Small intestine (tissue), 7 donors: ENCODE measurements at regions not wholly inside any gene's neighbourhood (a gene's known extent, or its start where the extent isn't known, plus 50 kb on each side); places are given as distances from the start of the nearest gene placed in this dataset.

ENCODE experiments used
- DNase-seq, 2 donors: peaks; one replicate each; pipeline versions ENCODE4 v3.0.0 to v3.0.0-alpha.2; 2013
- FAIRE-seq: peaks from 2 replicates; lab custom pipeline; 2012; peaks lifted over from hg19 to GRCh38; lab: Jason Lieb, UNC
- H3K27ac ChIP-seq, 3 donors: one replicate each; pipeline ENCODE4 v1.5.1; 2013; ENCODE audit warnings: low read length in 2 of 3, mild to moderate bottlenecking in 2 of 3, control low read depth in 1 of 3, inconsistent platforms in 1 of 3, low read depth in 1 of 3, moderate library complexity in 1 of 3
- H3K27me3 ChIP-seq, 3 donors: one replicate each; pipeline ENCODE4 v1.6.1; 2013; ENCODE audit warnings: low read length in 3 of 3, inconsistent platforms in 1 of 3; ENCODE audit not compliant: control insufficient read depth in 3 of 3, insufficient read depth in 3 of 3
- H3K36me3 ChIP-seq, 3 donors: one replicate each; pipeline ENCODE4 v1.6.1; 2013; ENCODE audit warnings: low read length in 3 of 3, inconsistent platforms in 1 of 3, low read depth in 1 of 3, mild to moderate bottlenecking in 1 of 3, moderate library complexity in 1 of 3; ENCODE audit not compliant: control insufficient read depth in 3 of 3, insufficient read depth in 2 of 3
- H3K4me1 ChIP-seq, 3 donors: one replicate each; pipeline ENCODE4 v1.6.1; 2013; ENCODE audit warnings: low read length in 2 of 3, inconsistent platforms in 1 of 3, low read depth in 1 of 3, mild to moderate bottlenecking in 1 of 3, moderate library complexity in 1 of 3; ENCODE audit not compliant: control insufficient read depth in 3 of 3, insufficient read depth in 2 of 3
- H3K4me3 ChIP-seq, 3 donors: one replicate each; pipeline ENCODE4 v1.5.1; 2013; ENCODE audit warnings: low read length in 3 of 3, control low read depth in 1 of 3, inconsistent platforms in 1 of 3, low read depth in 1 of 3, mild to moderate bottlenecking in 1 of 3, moderate library complexity in 1 of 3
- H3K9me3 ChIP-seq, 2 donors: one replicate each; pipeline ENCODE4 v1.6.1; 2013; ENCODE audit warnings: low read depth in 1 of 2, low read length in 1 of 2; ENCODE audit not compliant: control insufficient read depth in 2 of 2, insufficient read depth in 1 of 2
- whole genome bisulfite sequencing, 3 donors: extraction: QIAGEN DNeasy Blood & Tissue Kit; methylation state at CpG; one replicate each; pipeline ENCODE4 v1.1.7; 2013; 5-methylcytosine and 5-hydroxymethylcytosine counted together
- donor health status: healthy with polysubstance abuse.
- donor health status: control.
- donor health status: control.
- donor health status: Bipolar disorder and iron deficiency.
- donor health status: healthy.

DNA sequence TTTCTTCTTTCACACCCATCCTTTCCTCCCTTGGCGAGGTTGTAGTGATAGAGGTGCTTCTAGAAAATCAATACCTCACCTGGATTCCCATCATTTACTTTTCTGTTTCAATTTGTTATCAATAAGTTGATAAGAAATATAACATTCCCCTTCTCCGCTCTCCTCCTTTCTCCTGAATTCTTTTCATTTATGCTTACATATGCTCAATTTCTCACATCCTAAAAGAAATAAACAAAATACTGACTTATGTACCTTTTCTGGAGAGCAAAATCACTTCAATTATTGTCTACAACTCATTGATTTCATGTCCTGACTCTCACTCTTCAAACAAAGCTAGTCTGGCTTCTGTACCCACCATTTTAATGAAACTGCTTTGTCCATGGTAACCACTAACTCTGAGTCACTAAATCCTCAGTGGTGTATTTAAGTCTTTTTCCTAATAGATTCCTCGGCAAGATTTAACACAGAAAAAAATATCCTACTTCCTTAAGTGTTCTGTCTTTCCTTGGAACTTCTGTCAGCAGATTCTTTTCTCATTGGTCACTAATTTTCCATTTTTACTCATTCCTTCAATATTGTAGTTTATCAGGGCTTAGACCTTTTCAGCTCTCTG, 289.6 kb downstream of the RFPL4B start:
- no peak for DNase-seq
- Histone ChIP-seq H3K27me3 (no peaks in the 10 kb centered on the region), H3K4me1 (no peaks in the 10 kb centered on the region), H3K4me3 (no peak overlapping the region), H3K36me3 (no peaks in the 10 kb centered on the region), H3K9me3 (no peaks in the 10 kb centered on the region), H3K27ac (no peak overlapping the region)
- FAIRE-seq: no peak
- 29 to 62% (median 52%) methylated on average over 3 of the region's 3 CpGs for WGBS, 3 donors

DNA sequence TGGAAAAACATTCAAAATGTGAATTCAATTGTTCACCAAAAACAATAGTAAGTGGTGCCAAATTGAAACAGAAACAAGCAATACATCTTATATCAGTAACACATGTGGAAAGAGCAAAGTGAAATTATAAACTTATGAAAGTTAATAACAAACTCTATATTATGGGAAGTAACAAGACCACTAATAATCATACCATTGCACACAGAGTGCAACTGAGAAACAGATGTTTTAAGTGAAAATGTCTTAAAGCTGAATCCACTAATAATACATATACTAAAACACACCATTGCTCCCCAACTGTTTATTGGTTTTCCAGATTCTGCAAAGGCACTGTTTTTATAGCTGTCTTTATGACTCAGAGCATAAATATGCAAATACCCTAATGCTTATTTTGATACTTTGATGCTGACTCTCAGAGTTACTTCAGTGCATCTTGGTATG, 292.3 kb downstream of the RFPL4B start:
- H3K27me3 ChIP-seq: no peaks in the 10 kb centered on the region
- no peaks in the 10 kb centered on the region for H3K36me3 ChIP-seq
- no peaks in the 10 kb centered on the region for H3K9me3 ChIP-seq
- no peak overlapping the region for H3K27ac ChIP-seq
- DNase-seq (no peak), FAIRE-seq (no peak)
- H3K4me1 ChIP-seq: no peaks in the 10 kb centered on the region
- no peak overlapping the region for H3K4me3 ChIP-seq

- H3K9me3 ChIP-seq: no peaks in the 10 kb centered on the region
- WGBS, 3 donors: 73 to 86% (median 80%) methylated on average over 2 of the region's 2 CpGs
- FAIRE-seq (no peak), DNase-seq (no peak)
- no peaks in the 10 kb centered on the region for H3K4me1 ChIP-seq
- no peaks in the 10 kb centered on the region for H3K36me3 ChIP-seq
- H3K4me3 ChIP-seq: no peak overlapping the region
- no peaks in the 10 kb centered on the region for H3K27me3 ChIP-seq
- no peak overlapping the region for H3K27ac ChIP-seq
Observed at GRCh38 chr6:112640891-112641290, 293.8 kb downstream of the RFPL4B start.

DNA sequence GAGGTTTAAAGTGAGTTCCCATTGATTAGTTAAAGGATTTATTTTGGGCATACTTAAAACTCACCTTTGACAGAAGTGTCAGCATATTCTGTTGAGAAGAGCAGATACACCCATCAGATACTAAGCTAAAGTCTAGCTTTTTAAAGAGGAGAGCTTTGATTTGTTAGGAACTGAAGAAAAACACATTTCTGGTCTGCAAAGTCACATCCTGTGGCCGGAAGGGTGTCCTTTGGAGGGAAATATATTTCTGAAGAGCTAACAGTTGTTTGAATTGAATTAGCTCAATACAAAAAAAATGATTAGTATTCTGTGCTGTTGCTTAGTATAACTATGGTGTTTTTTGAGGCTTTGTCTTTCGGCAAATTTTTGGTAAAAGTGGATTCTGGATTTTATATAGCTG, 302.7 kb downstream of the RFPL4B start:
- no peak overlapping the region for H3K27ac ChIP-seq
- no peaks in the 10 kb centered on the region for H3K9me3 ChIP-seq
- no peaks in the 10 kb centered on the region for H3K36me3 ChIP-seq
- no peaks in the 10 kb centered on the region for H3K27me3 ChIP-seq
- no peaks in the 10 kb centered on the region for H3K4me1 ChIP-seq
- DNase-seq (no peak), FAIRE-seq (no peak)
- H3K4me3 ChIP-seq: no peak overlapping the region
- 67 to 89% (median 69%) methylated on average over 2 of the region's 2 CpGs for WGBS, 3 donors

DNA sequence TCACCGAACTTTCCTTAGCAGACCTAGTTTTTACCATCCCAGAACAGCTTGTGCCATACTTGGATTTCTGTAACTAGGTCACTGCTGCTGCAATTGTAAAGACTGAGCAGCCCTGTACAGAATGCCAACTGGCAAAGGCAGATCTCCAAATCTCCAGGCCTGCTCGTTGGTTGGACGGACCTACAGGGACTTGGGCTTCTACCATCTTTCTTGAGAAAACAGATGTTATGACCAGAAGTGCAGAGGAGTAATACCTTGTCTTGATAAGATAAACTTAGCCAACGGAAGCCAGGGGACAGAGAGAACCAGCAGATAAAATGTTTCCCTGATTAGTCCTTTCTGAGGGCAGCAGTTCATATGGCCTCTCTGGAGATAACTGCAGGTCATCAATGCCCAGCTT, 304.1 kb downstream of the RFPL4B start:
- 70 to 77% (median 72%) methylated on average over 4 of the region's 4 CpGs for WGBS, 3 donors
- FAIRE-seq: no peak
- Histone ChIP-seq H3K36me3 (no peaks in the 10 kb centered on the region), H3K4me3 (no peak overlapping the region), H3K4me1 (no peaks in the 10 kb centered on the region), H3K27ac (no peak overlapping the region), H3K9me3 (no peaks in the 10 kb centered on the region), H3K27me3 (no peaks in the 10 kb centered on the region)
- DNase-seq: no peak

- no peaks in the 10 kb centered on the region for H3K9me3 ChIP-seq
- no peak overlapping the region for H3K4me3 ChIP-seq
- H3K4me1 ChIP-seq: no peaks in the 10 kb centered on the region
- FAIRE-seq (no peak), DNase-seq (no peak)
- no peak overlapping the region for H3K27ac ChIP-seq
- no peaks in the 10 kb centered on the region for H3K36me3 ChIP-seq
- H3K27me3 ChIP-seq: no peaks in the 10 kb centered on the region
Observed at GRCh38 chr6:112659912-112660311, 312.8 kb downstream of the RFPL4B start.

DNA sequence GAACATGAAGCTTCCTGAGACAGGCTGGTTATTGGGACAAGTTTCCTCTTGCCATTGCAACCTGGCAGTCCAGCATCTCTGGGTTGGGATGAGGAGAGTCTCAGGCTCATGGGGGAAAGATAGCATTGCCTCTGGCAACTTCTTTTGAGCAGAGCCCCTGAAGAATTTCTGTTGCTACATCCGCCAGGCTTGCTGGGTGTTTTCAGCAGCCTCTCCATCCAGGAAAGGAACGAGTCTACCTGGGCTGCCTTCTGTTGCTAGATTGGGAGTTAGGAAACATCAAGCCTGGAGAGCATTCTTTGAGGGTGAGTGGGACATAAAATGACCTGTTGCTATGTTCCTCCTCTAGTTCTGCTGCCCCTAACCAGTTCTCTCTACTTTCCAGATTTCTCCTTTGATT, 313.5 kb downstream of the RFPL4B start:
- no peaks in the 10 kb centered on the region for H3K36me3 ChIP-seq
- no peaks in the 10 kb centered on the region for H3K27me3 ChIP-seq
- H3K4me3 ChIP-seq: no peak overlapping the region
- H3K4me1 ChIP-seq: no peaks in the 10 kb centered on the region
- DNase-seq (no peak), FAIRE-seq (no peak)
- H3K9me3 ChIP-seq: no peaks in the 10 kb centered on the region
- H3K27ac ChIP-seq: no peak overlapping the region
- WGBS, 3 donors: 47 to 86% (median 73%) methylated on average over 2 of the region's 2 CpGs

- Histone ChIP-seq H3K27ac (no peak overlapping the region), H3K4me3 (no peak overlapping the region), H3K4me1 (no peaks in the 10 kb centered on the region), H3K9me3 (no peaks in the 10 kb centered on the region), H3K36me3 (no peaks in the 10 kb centered on the region), H3K27me3 (no peaks in the 10 kb centered on the region)
- WGBS, 3 donors: 72 to 81% (median 76%) methylated on average over 4 of the region's 4 CpGs
- DNase-seq (no peak), FAIRE-seq (no peak)
Observed at GRCh38 chr6:112663698-112664097, 316.6 kb downstream of the RFPL4B start.

DNA sequence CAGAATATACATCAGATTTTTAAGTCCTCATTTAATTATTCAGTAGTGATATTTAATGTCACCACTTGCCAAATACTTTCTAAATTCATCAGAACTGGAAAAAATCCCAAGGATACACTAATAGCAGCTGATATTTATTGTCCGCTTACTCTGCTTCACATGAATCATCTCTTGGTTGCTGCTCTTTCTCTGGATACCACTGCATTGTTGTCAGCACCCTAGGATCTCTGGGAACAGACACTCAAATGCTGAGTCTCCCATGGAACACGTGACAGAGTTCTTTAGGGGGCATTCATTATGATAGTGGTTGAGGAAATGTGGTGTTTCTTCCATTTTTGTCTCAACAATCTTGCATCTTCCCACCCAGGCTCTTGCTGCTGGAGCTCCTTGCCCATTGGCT, 318.0 kb downstream of the RFPL4B start:
- FAIRE-seq: no peak
- no peaks in the 10 kb centered on the region for H3K36me3 ChIP-seq
- H3K4me3 ChIP-seq: no peak overlapping the region
- 63 to 73% (median 66%) methylated on average over 2 of the region's 2 CpGs for WGBS, 3 donors
- no peak overlapping the region for H3K27ac ChIP-seq
- DNase-seq: no peak
- no peaks in the 10 kb centered on the region for H3K4me1 ChIP-seq
- H3K9me3 ChIP-seq: no peaks in the 10 kb centered on the region
- H3K27me3 ChIP-seq: no peaks in the 10 kb centered on the region
